ENCODE measurements at regions not wholly inside any gene's neighbourhood (a gene's known extent, or its start where the extent isn't known, plus 50 kb on each side); places are given as distances from the start of the nearest gene placed in this dataset.

DNA sequence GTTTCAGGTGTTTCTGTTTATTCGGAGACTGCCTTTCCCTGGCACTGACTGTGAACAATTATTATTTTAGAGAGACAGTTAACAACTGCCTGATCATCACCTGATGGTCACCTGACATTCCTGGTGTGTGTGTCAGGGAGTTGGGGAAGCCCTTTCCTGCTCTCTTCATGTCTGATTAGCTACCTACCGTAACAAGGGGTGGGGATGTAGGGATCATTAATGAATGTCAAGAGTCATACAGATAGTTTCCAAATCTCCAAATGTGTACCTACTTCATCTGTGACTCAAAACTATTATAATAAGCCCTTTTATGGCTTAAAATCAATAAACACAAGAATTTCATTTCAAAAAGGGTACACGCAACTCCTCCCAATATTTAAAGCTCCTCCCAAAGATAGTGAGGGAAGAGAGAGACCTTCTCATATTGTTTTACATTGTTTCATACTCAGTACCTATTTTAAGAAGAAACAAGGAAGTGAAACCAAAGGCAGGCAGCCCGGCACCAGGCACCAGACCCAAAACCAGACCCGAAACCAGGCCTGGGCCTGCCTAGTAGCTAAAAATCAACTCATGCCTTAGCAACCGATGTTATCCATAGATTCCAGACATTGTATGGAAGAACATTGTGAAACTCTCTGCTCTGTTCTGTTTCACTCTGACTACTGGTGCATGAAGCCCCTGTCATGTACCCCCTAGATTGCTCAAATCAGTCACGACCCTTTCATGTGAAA, 844.9 kb upstream of the ALCAM start:
- TF ChIP-seq POLR2A (IDR thresholded peaks at IDR 0.05) (no peak), POLR2AphosphoS5 (IDR thresholded peaks at IDR 0.05) (no peak), EP300 (IDR thresholded peaks at IDR 0.05) (no peak)
- TF ChIP-seq, protein P1, sequence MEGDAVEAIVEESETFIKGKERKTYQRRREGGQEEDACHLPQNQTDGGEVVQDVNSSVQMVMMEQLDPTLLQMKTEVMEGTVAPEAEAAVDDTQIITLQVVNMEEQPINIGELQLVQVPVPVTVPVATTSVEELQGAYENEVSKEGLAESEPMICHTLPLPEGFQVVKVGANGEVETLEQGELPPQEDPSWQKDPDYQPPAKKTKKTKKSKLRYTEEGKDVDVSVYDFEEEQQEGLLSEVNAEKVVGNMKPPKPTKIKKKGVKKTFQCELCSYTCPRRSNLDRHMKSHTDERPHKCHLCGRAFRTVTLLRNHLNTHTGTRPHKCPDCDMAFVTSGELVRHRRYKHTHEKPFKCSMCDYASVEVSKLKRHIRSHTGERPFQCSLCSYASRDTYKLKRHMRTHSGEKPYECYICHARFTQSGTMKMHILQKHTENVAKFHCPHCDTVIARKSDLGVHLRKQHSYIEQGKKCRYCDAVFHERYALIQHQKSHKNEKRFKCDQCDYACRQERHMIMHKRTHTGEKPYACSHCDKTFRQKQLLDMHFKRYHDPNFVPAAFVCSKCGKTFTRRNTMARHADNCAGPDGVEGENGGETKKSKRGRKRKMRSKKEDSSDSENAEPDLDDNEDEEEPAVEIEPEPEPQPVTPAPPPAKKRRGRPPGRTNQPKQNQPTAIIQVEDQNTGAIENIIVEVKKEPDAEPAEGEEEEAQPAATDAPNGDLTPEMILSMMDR (IDR thresholded peaks at IDR 0.05) = no peak

Measured in sigmoid colon (tissue), 4 donors.